CD4-positive, alpha-beta T cell (primary cell): ENCODE measurements at regions not wholly inside any gene's neighbourhood (a gene's known extent, or its start where the extent isn't known, plus 50 kb on each side); places are given as distances from the start of the nearest gene placed in this dataset.
"Not testable (repeated sequence)": the region's sequence is repeated elsewhere in the genome, so short reads cannot be mapped to it uniquely, and the experiment has no call there.

ENCODE experiments used
- ATAC-seq: fragments of 200-7000 bp; cut with Tn5 transposase; one replicate; pipeline ENCODE4 v1.10.0; 2022; ENCODE audit warnings: mild to moderate bottlenecking; ENCODE audit not compliant: poor library complexity
- CTCF ChIA-PET: fragments of 350-600 bp; sonication (Branson Sonifier 250); formaldehyde crosslinking; loops from one replicate; lab custom pipeline; 2021; ENCODE audit warnings: antibody characterized with exemption, inconsistent platforms; lab: Charles Lee
- POLR2A ChIA-PET: fragments of 350-600 bp; sonication (Branson Sonifier 250); formaldehyde crosslinking; loops from one replicate; lab custom pipeline; 2021; ENCODE audit warnings: antibody characterized with exemption, inconsistent platforms; lab: Charles Lee
- DNase-seq, 14 experiments: peaks; one replicate each; pipeline ENCODE4 v3.0.0-alpha.2; 2013 to 2020; ENCODE audit warnings: mixed read lengths in 2 of 14
- H3K27ac ChIP-seq, 2 donors: one replicate each; pipeline versions ENCODE4 v1.5.1 to v1.7.0; 2013; ENCODE audit warnings: low read length in 2 of 2, low read depth in 1 of 2, mild to moderate bottlenecking in 1 of 2
- H3K27me3 ChIP-seq, 2 experiments: 1 replicate in 1 of 2; 2 replicates in 1 of 2; pipeline versions ENCODE4 v1.6.1 to v1.7.0; 2013; ENCODE audit warnings: low read length in 2 of 2, control low read depth in 1 of 2, mild to moderate bottlenecking in 1 of 2, moderate library complexity in 1 of 2; ENCODE audit not compliant: insufficient read depth in 2 of 2, control insufficient read depth in 1 of 2
- H3K36me3 ChIP-seq: one replicate; pipeline ENCODE4 v1.6.1; 2013; ENCODE audit warnings: low read length, control low read depth; ENCODE audit not compliant: insufficient read depth
- H3K4me1 ChIP-seq: one replicate; pipeline ENCODE4 v1.6.1; 2013; ENCODE audit warnings: low read length, control low read depth; ENCODE audit not compliant: insufficient read depth
- H3K4me3 ChIP-seq: one replicate; pipeline ENCODE4 v1.5.1; 2013; ENCODE audit warnings: mild to moderate bottlenecking, low read length, moderate library complexity
- H3K9me3 ChIP-seq, 2 experiments: 1 replicate in 1 of 2; 2 replicates in 1 of 2; pipeline versions ENCODE4 v1.6.1 to v1.7.0; 2013; ENCODE audit warnings: low read length in 2 of 2, mild to moderate bottlenecking in 2 of 2, control low read depth in 1 of 2, moderate library complexity in 1 of 2; ENCODE audit not compliant: control insufficient read depth in 1 of 2, insufficient read depth in 1 of 2
- H3K27ac Mint-ChIP-seq: one replicate; pipeline ENCODE4 v1.8.0; 2020; ENCODE audit warnings: mixed read lengths
- H3K27me3 Mint-ChIP-seq: one replicate; pipeline ENCODE4 v1.8.0; 2021; ENCODE audit warnings: mixed read lengths
- H3K36me3 Mint-ChIP-seq: one replicate; pipeline ENCODE4 v1.8.0; 2021; ENCODE audit warnings: low read depth, mixed read lengths
- H3K4me1 Mint-ChIP-seq: one replicate; pipeline ENCODE4 v1.8.0; 2021; ENCODE audit warnings: low read depth, mixed read lengths
- H3K4me3 Mint-ChIP-seq: one replicate; pipeline ENCODE4 v1.8.0; 2020; ENCODE audit warnings: mild to moderate bottlenecking, mixed read lengths
- H3K9me3 Mint-ChIP-seq: one replicate; pipeline ENCODE4 v1.8.0; 2020; ENCODE audit warnings: mixed read lengths
- CTCF ChIP-seq: fragments of 200-600 bp; IDR thresholded peaks from one replicate; pipeline ENCODE4 v1.8.0; 2022; ENCODE audit warnings: antibody characterized with exemption, mild to moderate bottlenecking
- intact Hi-C, 2 experiments: fragments of 100-400 bp; cut with DNase I in 1 of 2; cut with micrococcal nuclease in 1 of 2; formaldehyde crosslinking; loops; one replicate each; pipeline versions ENCODE4 v1.15.1 to v1.9.0; 2023 to 2025; cut with DNase I, micrococcal nuclease

DNA sequence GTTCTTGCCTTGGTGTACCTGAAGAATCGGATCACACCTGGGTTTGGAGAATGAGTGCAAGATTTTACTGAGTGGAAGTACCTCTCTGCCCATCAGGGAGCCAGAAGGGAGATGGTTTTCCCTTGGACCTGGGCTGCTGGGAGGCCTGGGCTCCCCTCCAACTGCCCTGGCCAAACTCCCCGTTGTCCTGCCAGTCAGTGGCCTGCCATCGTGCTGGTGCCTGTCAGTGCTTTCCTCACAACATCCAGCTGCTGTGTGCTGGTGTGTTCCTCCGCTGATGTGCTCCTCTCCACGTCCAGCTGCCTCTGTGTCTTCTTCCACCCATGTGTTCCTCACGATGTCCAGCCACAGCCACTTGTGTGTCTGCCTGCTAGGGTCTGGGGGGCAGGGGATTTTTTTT is 87.9 kb upstream of the CLPB start:
- no peaks in the 10 kb centered on the region for H3K27me3 ChIP-seq
- POLR2A ChIA-PET, result no interaction called here
- H3K4me1 Mint-ChIP-seq, result peaks cover 30% of the 10 kb centered on the region
- H3K4me3 ChIP-seq, result no peak overlapping the region
- H3K36me3 ChIP-seq, result no peaks in the 10 kb centered on the region
- intact Hi-C loops, result no loop called here
- H3K9me3 ChIP-seq, result no peaks in the 10 kb centered on the region
- CTCF ChIA-PET, result no interaction called here
- H3K4me3 Mint-ChIP-seq, result no peak overlapping the region
- no peaks in the 10 kb centered on the region for H3K36me3 Mint-ChIP-seq
- TF ChIP-seq CTCF, result no peak
- no peak overlapping the region for H3K27ac Mint-ChIP-seq
- H3K4me1 ChIP-seq, result peaks cover 25% of the 10 kb centered on the region
- no peak for ATAC-seq
- H3K27me3 Mint-ChIP-seq, result no peaks in the 10 kb centered on the region
- no peak overlapping the region for H3K27ac ChIP-seq
- no peak for DNase-seq
- no peaks in the 10 kb centered on the region for H3K9me3 Mint-ChIP-seq

- H3K9me3 ChIP-seq, result no peaks in the 10 kb centered on the region
- no peak for TF ChIP-seq CTCF
- no peaks in the 10 kb centered on the region for H3K36me3 ChIP-seq
- H3K27me3 ChIP-seq, result no peaks in the 10 kb centered on the region
- POLR2A ChIA-PET, result no interaction called here
- DNase-seq (no peak), ATAC-seq (no peak)
- Mint-ChIP-seq H3K4me1 (peaks cover 30% of the 10 kb centered on the region), H3K27ac (no peak overlapping the region), H3K4me3 (no peak overlapping the region), H3K36me3 (no peaks in the 10 kb centered on the region), H3K9me3 (no peaks in the 10 kb centered on the region), H3K27me3 (no peaks in the 10 kb centered on the region)
- no peak overlapping the region for H3K4me3 ChIP-seq
- CTCF ChIA-PET, result no interaction called here
- intact Hi-C loops, result no loop called here
- peaks cover 25% of the 10 kb centered on the region for H3K4me1 ChIP-seq
- no peak overlapping the region for H3K27ac ChIP-seq
Measured at GRCh38 chr11:72521664-72522063, 87.3 kb upstream of the CLPB start.

- H3K27ac ChIP-seq, result no peak overlapping the region
- ChIA-PET POLR2A (no interaction called here), CTCF (no interaction called here)
- no peaks in the 10 kb centered on the region for H3K36me3 Mint-ChIP-seq
- ATAC-seq (no peak), DNase-seq (no peak)
- no peak overlapping the region for H3K4me3 ChIP-seq
- H3K4me1 Mint-ChIP-seq, result peaks cover 30% of the 10 kb centered on the region
- no peak for TF ChIP-seq CTCF
- H3K9me3 Mint-ChIP-seq, result no peaks in the 10 kb centered on the region
- H3K27me3 Mint-ChIP-seq, result no peaks in the 10 kb centered on the region
- H3K4me3 Mint-ChIP-seq, result no peak overlapping the region
- H3K4me1 ChIP-seq, result peaks cover 25% of the 10 kb centered on the region
- no peaks in the 10 kb centered on the region for H3K9me3 ChIP-seq
- H3K36me3 ChIP-seq, result no peaks in the 10 kb centered on the region
- H3K27ac Mint-ChIP-seq, result peak overlapping the region; percentile 65
- intact Hi-C loops, result no loop called here
- H3K27me3 ChIP-seq, result no peaks in the 10 kb centered on the region
Measured at GRCh38 chr11:72520815-72521214, 86.5 kb upstream of the CLPB start.

DNA sequence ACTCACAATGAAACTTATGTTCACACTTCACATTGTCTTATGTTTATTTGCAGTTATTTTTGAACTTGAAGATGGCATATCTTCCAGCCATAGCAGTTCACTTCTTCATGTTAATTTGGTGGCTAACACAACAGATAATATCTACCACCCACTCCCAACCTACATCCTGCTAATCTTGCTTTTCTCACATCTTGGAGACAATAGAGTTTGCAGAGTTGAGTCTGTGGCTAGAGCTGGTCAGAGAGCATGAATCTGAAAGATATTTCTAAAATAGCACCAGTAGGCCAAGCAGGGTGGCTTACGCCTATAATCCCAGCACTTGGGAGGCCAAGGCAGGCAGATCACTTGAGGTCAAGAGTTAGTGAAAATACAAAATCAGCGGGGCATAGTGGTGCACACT is 85.6 kb upstream of the CLPB start:
- intact Hi-C loops, H3K27me3 Mint-ChIP-seq, H3K27me3 ChIP-seq, H3K9me3 ChIP-seq, POLR2A ChIA-PET, H3K36me3 Mint-ChIP-seq, H3K36me3 ChIP-seq, CTCF ChIA-PET, H3K9me3 Mint-ChIP-seq: not testable (repeated sequence)
- Mint-ChIP-seq H3K4me1 (peaks cover 30% of the 10 kb centered on the region), H3K4me3 (peak overlapping the region; percentile 87), H3K27ac (peak overlapping the region; percentile 82)
- Histone ChIP-seq H3K4me3 (peak overlapping the region; percentile 46), H3K27ac (peak overlapping the region; percentile 39 to 65), H3K4me1 (peaks cover 25% of the 10 kb centered on the region)
- DNase-seq, result peak in 3 of 14 experiments; percentile 44 to 81 (median 50)
- peak; percentile 78 for ATAC-seq
